Fibroblast of villous mesenchyme (primary cell): ENCODE measurements at regions not wholly inside any gene's neighbourhood (a gene's known extent, or its start where the extent isn't known, plus 50 kb on each side); places are given as distances from the start of the nearest gene placed in this dataset.
"Not testable (repeated sequence)": the region's sequence is repeated elsewhere in the genome, so short reads cannot be mapped to it uniquely, and the experiment has no call there.

Source experiments
- DNase-seq: peaks from one replicate; pipeline ENCODE4 v3.0.0-alpha.2; 2010; ENCODE audit warnings: low read depth
- H3K4me3 ChIP-seq: 2 replicates; pipeline ENCODE4 v1.5.1; 2011; ENCODE audit warnings: low read depth, mild to moderate bottlenecking, low read length
- CTCF ChIP-seq: IDR thresholded peaks from 2 replicates; pipeline ENCODE4 v1.5.1; 2012; ENCODE audit warnings: low read depth, mild to moderate bottlenecking, low read length; ENCODE audit not compliant: insufficient read depth

- no peak for DNase-seq
- TF ChIP-seq CTCF: no peak
- no peak overlapping the region for H3K4me3 ChIP-seq
Measured at GRCh38 chr13:90577726-90578125, 769.8 kb upstream of the MIR17HG start.

GRCh38 chr13:90585392-90585791 lies 762.1 kb upstream of the MIR17HG start:
- DNase-seq: no peak
- H3K4me3 ChIP-seq: no peak overlapping the region
- TF ChIP-seq CTCF: no peak

- no peak for DNase-seq
- TF ChIP-seq CTCF: no peak
- no peak overlapping the region for H3K4me3 ChIP-seq
Measured at GRCh38 chr13:90591260-90591926, 756.1 kb upstream of the MIR17HG start.

DNA sequence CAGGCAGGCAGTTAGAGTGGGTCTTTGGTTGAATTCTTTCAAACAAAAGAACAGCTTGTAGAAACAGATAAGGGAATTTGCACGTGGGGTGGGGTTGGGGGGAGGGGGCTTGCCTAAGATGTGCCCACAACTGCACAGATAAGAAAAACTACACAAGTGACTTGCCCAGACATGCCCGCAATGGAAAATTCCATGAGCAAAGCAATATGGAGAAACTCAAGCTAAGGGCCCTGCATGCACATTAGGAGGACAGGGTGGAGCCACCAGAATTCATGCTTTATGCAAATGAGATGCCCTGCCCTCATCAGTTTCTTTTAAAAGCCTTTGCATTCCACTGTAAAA lies 755.6 kb upstream of the MIR17HG start:
- no peak overlapping the region for H3K4me3 ChIP-seq
- no peak for TF ChIP-seq CTCF
- peak; percentile 14 for DNase-seq

DNA sequence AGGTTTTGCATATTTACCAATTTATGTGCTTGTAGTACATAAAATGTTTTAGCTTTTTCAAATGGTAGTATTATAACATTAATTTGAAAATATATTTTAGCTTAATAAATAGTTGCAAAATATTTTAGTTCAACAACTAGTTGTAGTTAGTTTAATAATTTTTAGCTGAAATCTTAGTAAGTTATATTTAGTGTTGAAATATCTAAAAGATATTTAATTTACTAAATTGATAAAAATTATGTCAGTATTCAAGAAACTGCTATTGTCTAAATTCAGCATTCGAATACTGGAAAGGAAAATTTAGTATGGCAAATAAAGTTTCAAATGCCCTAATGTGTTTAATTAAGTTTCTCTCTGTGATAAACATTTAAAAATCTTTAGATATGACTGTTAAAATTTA lies 754.5 kb upstream of the MIR17HG start:
- H3K4me3 ChIP-seq: no peak overlapping the region
- TF ChIP-seq CTCF: no peak
- DNase-seq: no peak

DNA sequence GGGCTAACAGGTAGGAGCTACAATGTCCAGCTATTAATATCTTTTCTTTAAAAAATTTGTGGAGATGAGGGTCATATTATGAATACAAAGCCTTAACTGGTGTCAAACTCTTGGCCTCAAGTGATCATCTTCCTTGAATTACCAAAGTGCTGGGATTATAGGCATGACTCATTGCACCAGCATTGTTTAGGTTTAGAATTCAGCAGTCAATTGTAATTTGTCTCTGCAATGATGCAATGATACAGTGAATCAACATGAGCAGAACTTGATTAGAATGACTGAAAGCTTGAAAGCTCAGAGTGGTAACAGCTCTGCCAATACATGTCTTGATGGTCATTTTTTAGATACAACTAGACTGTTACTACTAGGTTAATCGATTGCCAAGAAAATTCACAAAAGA lies 752.8 kb upstream of the MIR17HG start:
- peak; percentile 60 for DNase-seq
- no peak overlapping the region for H3K4me3 ChIP-seq
- no peak for TF ChIP-seq CTCF

DNA sequence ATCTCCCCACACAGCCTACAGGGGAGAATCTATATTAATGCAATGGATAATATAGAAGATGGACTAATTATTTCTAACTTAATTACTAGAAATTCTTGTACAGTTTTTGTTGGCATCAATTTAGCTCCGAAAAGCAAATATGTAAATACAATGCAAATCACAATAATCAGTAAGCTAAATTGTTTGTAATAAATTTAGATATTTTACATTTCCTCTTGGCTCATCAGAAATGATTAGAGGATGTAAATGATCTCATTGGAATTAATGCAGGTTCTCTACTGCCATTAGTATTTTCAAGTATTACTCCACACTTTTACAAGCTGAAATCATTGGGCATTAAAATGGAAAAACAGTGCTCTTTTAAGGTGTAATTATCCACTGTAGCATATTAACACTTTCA lies 741.8 kb upstream of the MIR17HG start:
- no peak for DNase-seq
- TF ChIP-seq CTCF: no peak
- no peak overlapping the region for H3K4me3 ChIP-seq

GRCh38 chr13:90606921-90607320 lies 740.6 kb upstream of the MIR17HG start:
- DNase-seq, H3K4me3 ChIP-seq: not testable (repeated sequence)
